Activated gamma-delta T cell treated with anti-CD3 and anti-CD28 coated beads, Interleukin-2, amount 50 U/mL, for 16 hours (primary cell): ENCODE measurements at regions not wholly inside any gene's neighbourhood (a gene's known extent, or its start where the extent isn't known, plus 50 kb on each side); places are given as distances from the start of the nearest gene placed in this dataset.
"Not testable (repeated sequence)": the region's sequence is repeated elsewhere in the genome, so short reads cannot be mapped to it uniquely, and the experiment has no call there.

ENCODE experiments used
- DNase-seq: peaks from one replicate; pipeline ENCODE4 v3.0.0-alpha.2; 2020; ENCODE audit warnings: low read depth

GRCh38 chr22:22296047-22296446 lies 51.5 kb downstream of the VPREB1 start:
- DNase-seq, result not testable (repeated sequence)

- DNase-seq, result not testable (repeated sequence)
Measured at GRCh38 chr22:22297159-22297793, 52.7 kb downstream of the VPREB1 start.

GRCh38 chr22:22297794-22298653 lies 53.4 kb downstream of the VPREB1 start:
- DNase-seq, result peak; percentile 46

GRCh38 chr22:22298654-22299009 lies 54.0 kb downstream of the VPREB1 start:
- not testable (repeated sequence) for DNase-seq

- not testable (repeated sequence) for DNase-seq
Measured at GRCh38 chr22:22300511-22300910, 55.9 kb downstream of the VPREB1 start.

- not testable (repeated sequence) for DNase-seq
Measured at GRCh38 chr22:22300946-22301345, 56.4 kb downstream of the VPREB1 start.

GRCh38 chr22:22316589-22316988 lies 72.0 kb downstream of the VPREB1 start:
- DNase-seq, result no peak

- no peak for DNase-seq
Measured at GRCh38 chr22:22318723-22319465, 74.3 kb downstream of the VPREB1 start.

GRCh38 chr22:22321743-22322611 lies 77.4 kb downstream of the VPREB1 start:
- DNase-seq, result peak; percentile 61

GRCh38 chr22:22322792-22323191 lies 78.2 kb downstream of the VPREB1 start:
- no peak for DNase-seq

- DNase-seq, result no peak
Measured at GRCh38 chr22:22327723-22328122, 83.1 kb downstream of the VPREB1 start.

GRCh38 chr22:22329792-22330191 lies 85.2 kb downstream of the VPREB1 start:
- DNase-seq, result no peak

GRCh38 chr22:22335640-22336039 lies 91.1 kb downstream of the VPREB1 start:
- DNase-seq, result not testable (repeated sequence)

GRCh38 chr22:22336333-22336732 lies 91.7 kb downstream of the VPREB1 start:
- DNase-seq, result not testable (repeated sequence)

GRCh38 chr22:22338778-22339177 lies 94.2 kb downstream of the VPREB1 start:
- not testable (repeated sequence) for DNase-seq

GRCh38 chr22:22341736-22342135 lies 97.2 kb downstream of the VPREB1 start:
- no peak for DNase-seq

GRCh38 chr22:22342697-22343580 lies 98.4 kb downstream of the VPREB1 start:
- DNase-seq, result peak; percentile 52

- no peak for DNase-seq
Measured at GRCh38 chr22:22343581-22344296, 99.2 kb downstream of the VPREB1 start.

GRCh38 chr22:22344430-22344829 lies 99.8 kb downstream of the VPREB1 start:
- DNase-seq, result no peak

- no peak for DNase-seq
Measured at GRCh38 chr22:22345781-22346180, 101.2 kb downstream of the VPREB1 start.
